PC-9 (cell line): ENCODE measurements at regions not wholly inside any gene's neighbourhood (a gene's known extent, or its start where the extent isn't known, plus 50 kb on each side); places are given as distances from the start of the nearest gene placed in this dataset.

ENCODE experiments used
- EZH2 ChIP-seq: fragments of 200-600 bp; sonication (generic); IDR thresholded peaks from 2 replicates; pipeline ENCODE4 v1.8.0; 2017; ENCODE audit warnings: antibody characterized with exemption, low read depth
- TF ChIP-seq, protein P1 (sequence below): fragments of 200-600 bp; sonication (generic); conservative IDR thresholded peaks from 2 replicates; pipeline ENCODE4 v1.6.1; 2017; ENCODE audit warnings: mixed run types, antibody characterized with exemption, mild to moderate bottlenecking, moderate library complexity

DNA sequence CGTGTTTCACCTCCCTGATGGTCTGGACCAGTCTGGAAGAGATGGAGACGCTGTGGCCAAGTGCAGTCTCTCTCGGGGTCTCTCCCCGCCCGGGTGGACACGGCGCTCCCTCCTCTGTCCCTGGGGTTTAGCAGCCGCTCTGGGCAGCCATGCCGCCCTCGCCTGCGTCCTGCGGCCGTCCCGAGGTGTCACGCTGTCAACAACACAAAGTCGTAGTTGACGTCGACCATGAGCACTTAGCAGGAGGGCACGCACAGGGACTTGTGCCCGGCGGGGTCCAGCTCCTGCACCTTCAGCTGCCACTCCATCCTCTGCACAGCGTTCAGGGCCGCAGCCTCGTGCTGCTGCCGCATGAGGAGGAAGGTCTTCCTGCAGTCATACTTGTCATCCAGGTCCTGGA, 368.9 kb downstream of the CDH9 start:
- TF ChIP-seq, protein P1, sequence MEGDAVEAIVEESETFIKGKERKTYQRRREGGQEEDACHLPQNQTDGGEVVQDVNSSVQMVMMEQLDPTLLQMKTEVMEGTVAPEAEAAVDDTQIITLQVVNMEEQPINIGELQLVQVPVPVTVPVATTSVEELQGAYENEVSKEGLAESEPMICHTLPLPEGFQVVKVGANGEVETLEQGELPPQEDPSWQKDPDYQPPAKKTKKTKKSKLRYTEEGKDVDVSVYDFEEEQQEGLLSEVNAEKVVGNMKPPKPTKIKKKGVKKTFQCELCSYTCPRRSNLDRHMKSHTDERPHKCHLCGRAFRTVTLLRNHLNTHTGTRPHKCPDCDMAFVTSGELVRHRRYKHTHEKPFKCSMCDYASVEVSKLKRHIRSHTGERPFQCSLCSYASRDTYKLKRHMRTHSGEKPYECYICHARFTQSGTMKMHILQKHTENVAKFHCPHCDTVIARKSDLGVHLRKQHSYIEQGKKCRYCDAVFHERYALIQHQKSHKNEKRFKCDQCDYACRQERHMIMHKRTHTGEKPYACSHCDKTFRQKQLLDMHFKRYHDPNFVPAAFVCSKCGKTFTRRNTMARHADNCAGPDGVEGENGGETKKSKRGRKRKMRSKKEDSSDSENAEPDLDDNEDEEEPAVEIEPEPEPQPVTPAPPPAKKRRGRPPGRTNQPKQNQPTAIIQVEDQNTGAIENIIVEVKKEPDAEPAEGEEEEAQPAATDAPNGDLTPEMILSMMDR = no peak
- TF ChIP-seq EZH2 = no peak
